HAP-1 (cell line): ENCODE measurements at regions not wholly inside any gene's neighbourhood (a gene's known extent, or its start where the extent isn't known, plus 50 kb on each side); places are given as distances from the start of the nearest gene placed in this dataset.
"Not testable (repeated sequence)": the region's sequence is repeated elsewhere in the genome, so short reads cannot be mapped to it uniquely, and the experiment has no call there.

Source experiments
- DNase-seq, 2 experiments: peaks; one replicate each; pipeline ENCODE4 v3.0.0-alpha.2; 2016 to 2020; ENCODE audit warnings: low spot score in 2 of 2
- H3K27me3 ChIP-seq: fragments of 250-450 bp; sonication (Bioruptor Pico); 2 replicates; pipeline ENCODE4 v1.5.1; 2020; ENCODE audit warnings: low read depth, mild to moderate bottlenecking, moderate library complexity
- H3K36me3 ChIP-seq: fragments of 250-450 bp; sonication (Bioruptor Pico); replicated peaks from 2 replicates; pipeline ENCODE4 v1.5.1; 2020; ENCODE audit warnings: mild to moderate bottlenecking
- H3K4me1 ChIP-seq: fragments of 250-450 bp; sonication (Bioruptor Pico); 2 replicates; pipeline ENCODE4 v1.5.1; 2020; ENCODE audit warnings: mild to moderate bottlenecking
- H3K4me3 ChIP-seq: fragments of 250-450 bp; sonication (Bioruptor Pico); 2 replicates; pipeline ENCODE4 v1.5.1; 2020; ENCODE audit warnings: mild to moderate bottlenecking, moderate library complexity
- H3K9me3 ChIP-seq: fragments of 250-450 bp; sonication (Bioruptor Pico); 2 replicates; pipeline ENCODE4 v1.5.1; 2020; ENCODE audit warnings: mild to moderate bottlenecking, moderate library complexity
- in situ Hi-C: fragments of 300-500 bp; cut with MboI; formaldehyde crosslinking; loops from 3 replicates; pipeline ENCODE4 v1.14.3; 2020; ENCODE audit warnings: low sequenced_read_pairs, inconsistent platforms, mixed read lengths

- DNase-seq: no peak
- no peaks in the 10 kb centered on the region for H3K36me3 ChIP-seq
- H3K4me3 ChIP-seq: no peak overlapping the region
- no peaks in the 10 kb centered on the region for H3K27me3 ChIP-seq
- in situ Hi-C loops: no loop called here
- H3K4me1 ChIP-seq: peaks cover 6% of the 10 kb centered on the region; the same call in 1 of the 2 replicates
- no peaks in the 10 kb centered on the region for H3K9me3 ChIP-seq
Observed at GRCh38 chr3:181916013-181916412, 204.3 kb downstream of the SOX2 start.

DNA sequence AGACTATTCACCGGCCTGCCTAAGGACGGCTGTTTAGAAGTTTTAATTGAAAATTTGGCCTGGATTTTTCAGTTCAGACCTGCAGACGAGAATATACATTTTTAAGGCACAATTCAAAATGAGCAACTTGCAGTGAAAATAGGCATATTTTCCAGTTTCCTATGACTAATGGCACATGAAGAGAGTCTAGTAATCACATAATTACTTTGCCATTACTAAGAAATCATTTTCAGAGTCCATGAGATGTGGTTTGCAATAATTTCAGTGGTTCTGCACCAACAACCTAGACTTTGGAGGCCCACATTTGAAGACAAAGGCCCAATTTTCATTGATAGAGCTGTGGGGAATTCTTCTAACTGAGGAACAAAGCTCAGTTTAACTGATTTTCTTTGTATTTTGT is 205.3 kb downstream of the SOX2 start:
- Histone ChIP-seq H3K4me3 (no peak overlapping the region), H3K9me3 (no peaks in the 10 kb centered on the region), H3K4me1 (peaks cover 6% of the 10 kb centered on the region; the same call in 1 of the 2 replicates), H3K27me3 (no peaks in the 10 kb centered on the region), H3K36me3 (no peaks in the 10 kb centered on the region)
- no peak for DNase-seq
- in situ Hi-C loops: no loop called here

GRCh38 chr3:181919375-181919774 is 207.7 kb downstream of the SOX2 start:
- Histone ChIP-seq H3K4me3 (no peak overlapping the region), H3K36me3 (no peaks in the 10 kb centered on the region), H3K4me1 (peaks cover 6% of the 10 kb centered on the region; the same call in 1 of the 2 replicates), H3K27me3 (no peaks in the 10 kb centered on the region), H3K9me3 (no peaks in the 10 kb centered on the region)
- no peak for DNase-seq
- in situ Hi-C loops: no loop called here

DNA sequence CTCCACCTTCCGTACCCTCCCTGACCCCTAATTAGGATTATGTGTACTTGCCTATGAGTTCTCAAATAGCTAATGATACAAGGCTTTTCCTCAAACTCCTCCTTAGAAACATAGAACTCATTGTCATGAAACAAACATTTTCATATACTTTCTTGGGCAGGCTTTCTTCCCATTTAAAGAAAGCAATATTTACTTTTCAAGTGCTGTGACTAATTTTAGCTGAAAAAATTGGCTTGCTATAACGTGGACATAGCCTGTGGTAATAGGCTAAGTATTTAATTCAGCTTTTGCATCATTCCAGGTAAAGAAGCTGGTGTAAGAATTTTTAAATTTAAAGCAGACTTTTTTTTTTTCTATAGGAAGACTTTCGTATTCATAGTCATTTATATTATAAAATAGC is 208.7 kb downstream of the SOX2 start:
- Histone ChIP-seq H3K4me1 (peaks cover 5% of the 10 kb centered on the region; the same call in 1 of the 2 replicates), H3K27me3 (no peaks in the 10 kb centered on the region), H3K9me3 (no peaks in the 10 kb centered on the region), H3K36me3 (no peaks in the 10 kb centered on the region), H3K4me3 (no peak overlapping the region)
- in situ Hi-C loops: no loop called here
- DNase-seq: no peak

DNA sequence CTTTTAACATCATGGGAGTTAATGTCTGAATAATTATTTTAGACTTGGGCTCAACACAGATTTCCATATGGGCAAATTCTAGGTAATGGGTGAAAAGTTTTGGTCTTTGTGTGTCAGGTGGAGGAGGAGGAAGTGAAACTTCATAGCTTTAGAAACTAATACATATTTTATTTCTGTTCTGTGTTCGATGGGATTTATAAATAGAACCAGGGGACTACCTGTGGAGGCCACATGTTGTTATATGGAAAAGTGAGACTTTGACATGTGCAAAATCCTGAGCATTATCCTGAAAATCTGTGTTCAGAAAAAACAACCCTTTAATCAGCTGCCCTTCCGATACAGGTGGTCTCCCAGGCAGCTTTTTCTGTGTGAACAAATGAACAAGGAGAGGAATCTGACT is 209.5 kb downstream of the SOX2 start:
- in situ Hi-C loops: no loop called here
- DNase-seq: no peak
- no peaks in the 10 kb centered on the region for H3K9me3 ChIP-seq
- no peaks in the 10 kb centered on the region for H3K4me1 ChIP-seq
- no peaks in the 10 kb centered on the region for H3K36me3 ChIP-seq
- no peak overlapping the region for H3K4me3 ChIP-seq
- H3K27me3 ChIP-seq: no peaks in the 10 kb centered on the region

DNA sequence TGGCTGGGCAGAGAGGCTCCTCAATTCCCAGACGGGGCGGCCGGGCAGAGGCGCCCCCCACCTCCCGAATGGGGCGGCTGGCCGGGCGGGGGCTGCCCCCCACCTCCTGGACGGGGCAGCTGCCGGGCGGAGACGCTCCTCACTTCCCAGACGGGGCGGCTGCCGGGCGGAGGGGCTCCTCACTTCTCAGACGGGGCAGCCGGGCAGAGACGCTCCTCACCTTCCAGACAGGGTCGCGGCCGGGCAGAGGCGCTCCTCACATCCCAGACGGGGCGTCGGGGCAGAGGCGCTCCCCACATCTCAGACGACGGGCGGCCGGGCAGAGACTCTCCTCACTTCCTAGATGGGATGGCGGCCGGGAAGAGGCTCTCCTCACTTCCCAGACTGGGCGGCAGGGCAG is 214.1 kb downstream of the SOX2 start:
- H3K27me3 ChIP-seq, DNase-seq, H3K9me3 ChIP-seq, in situ Hi-C loops, H3K4me3 ChIP-seq, H3K4me1 ChIP-seq, H3K36me3 ChIP-seq: not testable (repeated sequence)

GRCh38 chr3:181929501-181929900 is 217.8 kb downstream of the SOX2 start:
- Histone ChIP-seq H3K4me1 (no peaks in the 10 kb centered on the region), H3K9me3 (0 out of 2 replicates have a peak, but pooled peaks cover 3% of the 10 kb centered on the region), H3K4me3 (no peak overlapping the region), H3K36me3 (no peaks in the 10 kb centered on the region), H3K27me3 (no peaks in the 10 kb centered on the region)
- in situ Hi-C loops: no loop called here
- DNase-seq: no peak

- no peaks in the 10 kb centered on the region for H3K4me1 ChIP-seq
- no peaks in the 10 kb centered on the region for H3K27me3 ChIP-seq
- in situ Hi-C loops: no loop called here
- H3K4me3 ChIP-seq: no peak overlapping the region
- no peak for DNase-seq
- H3K36me3 ChIP-seq: no peaks in the 10 kb centered on the region
- H3K9me3 ChIP-seq: 0 out of 2 replicates have a peak, but pooled peaks cover 3% of the 10 kb centered on the region
Observed at GRCh38 chr3:181930105-181930504, 218.4 kb downstream of the SOX2 start.

DNA sequence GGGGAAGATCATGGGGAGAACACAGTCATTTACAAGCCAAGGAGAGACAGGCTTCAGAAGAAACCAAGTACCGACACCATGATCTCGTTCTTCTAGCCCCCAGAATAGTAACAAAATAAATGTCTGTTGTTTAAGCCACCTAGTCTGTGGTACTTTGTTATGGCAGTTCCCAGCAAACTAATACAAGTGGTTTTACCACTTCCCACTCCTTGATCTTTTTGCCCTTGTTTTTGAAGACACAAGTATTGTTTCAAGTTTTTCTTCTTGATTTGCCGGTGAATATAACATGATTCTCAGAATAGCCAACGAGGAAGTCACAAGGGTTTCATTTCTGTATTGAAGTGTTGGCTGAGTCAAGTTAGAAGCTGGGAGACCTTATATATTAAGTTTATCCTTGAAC is 220.3 kb downstream of the SOX2 start:
- in situ Hi-C loops: no loop called here
- H3K27me3 ChIP-seq: no peaks in the 10 kb centered on the region
- no peaks in the 10 kb centered on the region for H3K4me1 ChIP-seq
- H3K36me3 ChIP-seq: no peaks in the 10 kb centered on the region
- H3K4me3 ChIP-seq: no peak overlapping the region
- DNase-seq: no peak
- 0 out of 2 replicates have a peak, but pooled peaks cover under 1% of the 10 kb centered on the region for H3K9me3 ChIP-seq

GRCh38 chr3:181933052-181933618 is 221.4 kb downstream of the SOX2 start:
- no peaks in the 10 kb centered on the region for H3K9me3 ChIP-seq
- no peaks in the 10 kb centered on the region for H3K36me3 ChIP-seq
- no peaks in the 10 kb centered on the region for H3K4me1 ChIP-seq
- H3K4me3 ChIP-seq: no peak overlapping the region
- no peak for DNase-seq
- no peaks in the 10 kb centered on the region for H3K27me3 ChIP-seq
- in situ Hi-C loops: no loop called here

- no peaks in the 10 kb centered on the region for H3K36me3 ChIP-seq
- in situ Hi-C loops: no loop called here
- peaks cover 8% of the 10 kb centered on the region for H3K4me1 ChIP-seq
- H3K27me3 ChIP-seq: no peaks in the 10 kb centered on the region
- no peaks in the 10 kb centered on the region for H3K9me3 ChIP-seq
- no peak for DNase-seq
- H3K4me3 ChIP-seq: no peak overlapping the region
Observed at GRCh38 chr3:181935915-181936314, 224.2 kb downstream of the SOX2 start.

DNA sequence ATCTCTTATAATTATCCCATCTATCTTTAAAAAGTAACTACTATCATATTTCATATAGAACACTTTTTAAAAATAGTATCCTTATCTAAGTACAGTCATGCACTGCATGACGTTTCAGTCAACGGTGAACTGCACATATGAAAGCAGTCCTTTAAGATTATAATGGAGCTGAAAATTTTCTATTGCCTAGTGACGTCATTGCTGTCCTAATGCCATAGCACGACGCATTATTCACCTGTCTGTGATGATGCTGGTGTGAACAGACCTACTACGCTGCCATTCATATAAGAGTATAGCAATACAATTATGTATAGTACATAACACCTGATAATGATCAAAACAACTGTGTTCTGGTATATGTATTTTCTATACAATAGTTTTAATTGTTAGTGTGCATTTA is 225.0 kb downstream of the SOX2 start:
- H3K27me3 ChIP-seq: no peaks in the 10 kb centered on the region
- no peak overlapping the region for H3K4me3 ChIP-seq
- no peaks in the 10 kb centered on the region for H3K36me3 ChIP-seq
- no peak for DNase-seq
- peaks cover 15% of the 10 kb centered on the region for H3K4me1 ChIP-seq
- in situ Hi-C loops: no loop called here
- H3K9me3 ChIP-seq: no peaks in the 10 kb centered on the region

- peaks cover 15% of the 10 kb centered on the region for H3K4me1 ChIP-seq
- H3K9me3 ChIP-seq, H3K36me3 ChIP-seq, H3K4me3 ChIP-seq, DNase-seq, in situ Hi-C loops, H3K27me3 ChIP-seq: not testable (repeated sequence)
Observed at GRCh38 chr3:181938580-181938979, 226.9 kb downstream of the SOX2 start.

DNA sequence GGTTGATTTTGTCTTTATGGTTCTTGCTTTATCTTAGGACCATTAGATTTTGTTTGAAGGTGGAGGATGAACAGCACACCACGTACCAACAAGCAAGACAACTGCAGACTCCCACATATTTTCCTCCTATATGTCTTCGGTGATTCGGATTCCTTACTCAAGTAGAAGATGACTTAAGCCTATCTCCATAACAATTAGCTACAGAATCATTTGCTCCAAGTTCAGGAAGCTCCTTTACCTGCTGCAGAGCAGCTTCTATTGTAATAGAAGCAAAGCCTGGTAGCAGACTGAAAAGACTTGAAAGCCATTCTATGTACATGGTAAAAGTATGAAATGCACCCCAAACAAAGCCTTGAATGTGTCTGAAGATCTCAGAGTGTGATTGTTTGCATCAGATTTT is 229.0 kb downstream of the SOX2 start:
- Histone ChIP-seq H3K36me3 (no peaks in the 10 kb centered on the region), H3K4me1 (peaks cover 15% of the 10 kb centered on the region), H3K4me3 (no peak overlapping the region), H3K27me3 (0 out of 2 replicates have a peak, but pooled peaks cover 3% of the 10 kb centered on the region), H3K9me3 (no peaks in the 10 kb centered on the region)
- no peak for DNase-seq
- in situ Hi-C loops: no loop called here

- H3K27me3 ChIP-seq: 0 out of 2 replicates have a peak, but pooled peaks cover 3% of the 10 kb centered on the region
Observed at GRCh38 chr3:181941250-181941649, 229.5 kb downstream of the SOX2 start.

More at GRCh38 chr3:181941250-181941649, 229.5 kb downstream of the SOX2 start:
- Histone ChIP-seq H3K9me3 (no peaks in the 10 kb centered on the region), H3K4me3 (no peak overlapping the region), H3K36me3 (no peaks in the 10 kb centered on the region), H3K4me1 (peaks cover 15% of the 10 kb centered on the region)
- no peak for DNase-seq
- in situ Hi-C loops: no loop called here
